GM12873 (cell line): ENCODE measurements at regions not wholly inside any gene's neighbourhood (a gene's known extent, or its start where the extent isn't known, plus 50 kb on each side); places are given as distances from the start of the nearest gene placed in this dataset.

ENCODE experiments used
- CTCF ChIP-seq: IDR thresholded peaks from 2 replicates; pipeline ENCODE4 v1.5.1; 2012; ENCODE audit warnings: low read depth, mild to moderate bottlenecking, moderate library complexity, low read length, control low read depth; ENCODE audit not compliant: insufficient read depth; ENCODE audit errors: missing control alignments

- no peak for TF ChIP-seq CTCF
Observed at GRCh38 chr12:14043776-14044175, 62.4 kb upstream of the GRIN2B start.

GRCh38 chr12:14048941-14049545 is 67.6 kb upstream of the GRIN2B start:
- TF ChIP-seq CTCF: no peak

GRCh38 chr12:14057895-14058294 is 76.5 kb upstream of the GRIN2B start:
- no peak for TF ChIP-seq CTCF

GRCh38 chr12:14058717-14059116 is 77.3 kb upstream of the GRIN2B start:
- no peak for TF ChIP-seq CTCF

GRCh38 chr12:14059548-14059947 is 78.1 kb upstream of the GRIN2B start:
- TF ChIP-seq CTCF: no peak

GRCh38 chr12:14065616-14066015 is 84.2 kb upstream of the GRIN2B start:
- no peak for TF ChIP-seq CTCF

GRCh38 chr12:14066021-14066420 is 84.6 kb upstream of the GRIN2B start:
- TF ChIP-seq CTCF: no peak
